Left colon (tissue), 2 donors: ENCODE measurements at regions not wholly inside any gene's neighbourhood (a gene's known extent, or its start where the extent isn't known, plus 50 kb on each side); places are given as distances from the start of the nearest gene placed in this dataset.
"Not testable (repeated sequence)": the region's sequence is repeated elsewhere in the genome, so short reads cannot be mapped to it uniquely, and the experiment has no call there.

Source experiments
- ATAC-seq: fragments of 200-7000 bp; cut with Tn5 transposase; one replicate; pipeline ENCODE4 v1.9.1; 2020; ENCODE audit warnings: mild to moderate bottlenecking, moderate library complexity
- DNase-seq, 2 donors: peaks; one replicate each; pipeline ENCODE4 v3.0.0-alpha.2; 2020
- intact Hi-C, 2 donors: fragments of 100-400 bp; cut with DNase I in 1 of 2; cut with micrococcal nuclease in 1 of 2; formaldehyde crosslinking; loops; one replicate each; pipeline versions ENCODE4 v1.11.2 to v1.14.0; 2022; cut with DNase I, micrococcal nuclease
- donor health status: DM: no; HTN: no; CAD: no.
- donor health status: DM: yes; HTN: yes; CAD: no.

- ATAC-seq (no peak), DNase-seq (no peak)
- intact Hi-C loops = no loop called here
Observed at GRCh38 chrX:142742581-142742980, 283.1 kb upstream of the SPANXN4 start.

- DNase-seq (no peak), ATAC-seq (no peak)
- intact Hi-C loops = no loop called here
Observed at GRCh38 chrX:142733327-142733726, 292.4 kb upstream of the SPANXN4 start.

DNA sequence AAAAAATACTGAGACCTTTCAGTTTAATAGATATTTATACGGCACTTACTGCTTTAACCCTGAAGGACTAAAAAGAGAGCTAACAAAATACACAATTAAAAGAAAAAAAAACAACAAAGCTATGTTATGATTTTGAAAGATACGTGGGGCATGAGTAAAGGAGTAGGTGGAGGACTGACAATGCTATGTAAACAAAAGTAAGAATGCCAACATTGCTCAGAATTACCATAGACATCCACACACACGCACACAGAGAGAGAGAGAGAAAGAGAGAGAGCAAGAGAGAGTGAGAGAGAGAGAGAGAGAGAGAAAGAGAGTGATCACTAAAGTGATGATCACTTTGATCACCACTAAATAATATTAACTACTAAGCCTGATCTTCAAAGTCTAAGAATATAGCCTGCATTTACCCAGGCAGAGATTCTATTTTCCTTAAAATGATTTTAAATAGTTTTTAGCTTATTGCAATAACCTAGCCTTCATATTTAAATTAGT, 313.9 kb upstream of the SPANXN4 start:
- ATAC-seq (no peak), DNase-seq (no peak)
- intact Hi-C loops = no loop called here

DNA sequence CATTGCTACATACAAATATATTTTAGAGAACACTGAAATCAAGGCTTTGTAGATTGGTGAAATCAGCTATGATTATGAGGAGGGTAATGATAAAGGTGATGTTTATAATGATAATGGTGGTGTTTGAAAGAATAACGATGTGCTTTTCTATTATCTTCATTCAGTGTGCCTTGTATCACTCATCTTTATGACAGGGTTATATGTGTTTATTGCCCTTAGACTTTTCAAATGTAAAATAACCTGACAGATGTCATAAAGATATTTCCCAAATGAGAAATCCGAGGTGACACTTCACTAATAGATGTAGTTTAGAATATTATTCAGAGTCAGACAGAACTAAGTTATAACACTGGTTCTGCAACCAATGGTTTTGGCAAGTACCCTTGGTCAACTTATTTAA, 323.0 kb upstream of the SPANXN4 start:
- no peak for DNase-seq
- ATAC-seq = no peak
- intact Hi-C loops = no loop called here

DNA sequence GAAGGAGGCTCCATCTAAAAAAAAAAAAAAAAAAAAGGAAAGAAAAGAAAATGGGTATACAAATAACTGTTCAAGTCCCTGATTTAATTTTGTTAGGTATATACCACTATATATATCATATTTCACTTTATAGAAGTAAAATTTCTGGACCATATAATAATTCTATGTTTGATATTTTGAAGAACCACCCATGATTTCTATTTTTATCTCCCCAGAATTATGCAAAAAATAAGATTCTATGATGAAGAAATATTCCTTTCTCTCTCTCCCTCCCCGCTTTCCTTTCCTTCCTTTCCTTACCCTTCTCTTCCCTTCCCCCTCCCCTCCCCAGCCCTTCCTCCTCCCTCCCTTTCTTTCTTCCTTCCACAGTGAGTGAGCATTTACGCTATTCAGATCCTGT, 337.5 kb upstream of the SPANXN4 start:
- intact Hi-C loops = no loop called here
- ATAC-seq (no peak), DNase-seq (no peak)

- intact Hi-C loops = no loop called here
- DNase-seq = no peak
Observed at GRCh38 chrX:142686653-142687283, 339.0 kb upstream of the SPANXN4 start.

DNA sequence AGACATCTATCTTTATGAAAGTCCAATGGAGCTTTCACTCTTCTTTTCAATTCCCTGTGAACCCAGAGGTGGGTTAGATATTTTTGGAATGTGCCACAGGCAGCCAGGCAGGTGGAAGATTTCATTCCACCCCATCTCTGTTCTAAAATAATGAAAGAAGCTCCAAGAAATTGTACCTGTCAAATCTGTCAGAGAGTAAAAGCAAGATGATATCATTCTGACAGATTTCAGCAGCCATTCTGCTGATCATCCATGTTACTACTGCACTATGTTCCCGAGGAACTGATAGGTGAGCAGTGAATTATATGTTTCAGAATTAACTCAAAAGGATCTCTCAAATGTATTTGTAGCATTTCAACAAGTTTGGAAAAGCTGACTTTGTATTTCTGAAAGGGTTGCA, 339.5 kb upstream of the SPANXN4 start:
- intact Hi-C loops = no loop called here
- DNase-seq = no peak
- ATAC-seq = no peak

More at GRCh38 chrX:142686653-142687283, 339.0 kb upstream of the SPANXN4 start:
- ATAC-seq = peak; percentile 23

DNA sequence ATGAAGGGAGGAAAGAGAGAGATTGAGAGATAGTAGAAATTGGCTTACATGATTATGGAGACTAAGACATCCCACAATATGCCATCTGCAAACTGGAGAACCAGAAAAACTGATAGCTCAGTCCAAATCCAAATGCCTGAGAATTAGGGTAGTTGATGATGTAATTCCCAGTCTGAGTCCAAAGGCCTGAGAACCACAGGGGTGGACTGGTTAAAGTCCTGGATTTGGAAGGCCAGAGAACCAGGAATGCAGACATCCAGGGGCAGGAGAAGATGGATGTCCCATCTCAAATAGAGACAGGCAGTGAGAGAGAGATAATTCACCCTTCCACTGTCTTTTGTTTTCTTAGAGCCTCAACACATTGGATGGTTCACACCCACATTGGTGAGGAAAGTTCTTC, 345.7 kb upstream of the SPANXN4 start:
- ATAC-seq = no peak

GRCh38 chrX:142671036-142671435, 354.7 kb upstream of the SPANXN4 start:
- no peak for ATAC-seq
- no peak for DNase-seq
- intact Hi-C loops = no loop called here

More for the DNA sequence above, 345.7 kb upstream of the SPANXN4 start:
- intact Hi-C loops = no loop called here
- no peak for DNase-seq

GRCh38 chrX:142663330-142664095, 362.2 kb upstream of the SPANXN4 start:
- DNase-seq (peak; percentile 38 to 39), ATAC-seq (peak; percentile 74)
- intact Hi-C loops = no loop called here

DNA sequence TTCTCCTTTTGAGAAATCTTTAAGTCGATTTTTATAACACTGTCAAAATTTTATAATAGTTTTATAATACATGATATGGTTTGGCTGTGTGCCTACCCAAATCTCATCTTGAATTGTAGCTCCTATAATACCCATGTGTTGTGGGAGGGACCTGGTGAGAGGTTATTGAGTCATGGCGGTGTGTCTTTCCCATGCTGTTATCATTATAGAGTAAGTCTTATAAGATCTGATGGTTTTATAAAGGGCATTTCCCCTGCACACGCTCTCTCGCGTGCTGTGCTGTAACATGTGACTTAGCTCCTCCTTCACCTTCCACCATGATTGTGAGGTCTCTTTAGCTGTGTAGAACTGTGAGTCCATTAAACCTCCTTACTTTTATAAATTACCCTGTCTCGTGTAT, 364.0 kb upstream of the SPANXN4 start:
- intact Hi-C loops = no loop called here
- DNase-seq (peak in 1 of 2 donors; percentile 5), ATAC-seq (peak; percentile 84)

GRCh38 chrX:142655507-142655906, 370.2 kb upstream of the SPANXN4 start:
- intact Hi-C loops = no loop called here
- ATAC-seq = no peak
- DNase-seq = no peak

GRCh38 chrX:142637206-142637605, 388.5 kb upstream of the SPANXN4 start:
- intact Hi-C loops = no loop called here
- no peak for ATAC-seq
- DNase-seq = no peak

DNA sequence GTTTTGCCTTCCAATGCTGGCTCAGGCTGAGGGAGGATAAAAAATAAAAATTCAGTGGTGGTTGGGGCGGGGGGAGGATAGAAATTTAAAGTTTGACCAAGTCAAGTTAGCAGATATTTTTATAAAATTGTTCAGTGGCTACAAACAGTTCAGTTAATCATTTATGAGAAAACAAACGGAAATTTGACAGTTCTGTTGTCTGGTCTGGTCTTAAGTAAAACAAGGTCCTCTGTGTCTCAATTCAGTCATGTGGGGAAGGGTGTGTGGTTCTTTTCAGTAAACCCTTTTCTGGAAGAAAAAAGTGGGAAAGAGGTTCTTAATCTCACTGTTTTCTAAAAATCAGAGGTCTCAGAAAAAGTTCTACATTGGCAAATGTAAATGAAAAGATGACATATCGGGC, 409.1 kb upstream of the SPANXN4 start:
- DNase-seq = no peak
- intact Hi-C loops = no loop called here
- no peak for ATAC-seq

- ATAC-seq = no peak
- DNase-seq = no peak
- intact Hi-C loops = no loop called here
Observed at GRCh38 chrX:142613403-142613802, 408.3 kb upstream of the MAGEC2 start.

- ATAC-seq, intact Hi-C loops: not testable (repeated sequence)
- peak in 1 of 2 donors; percentile 7 for DNase-seq
Observed at GRCh38 chrX:142606629-142607028, 401.5 kb upstream of the MAGEC2 start.

GRCh38 chrX:142601792-142602191, 396.7 kb upstream of the MAGEC2 start:
- DNase-seq (no peak), ATAC-seq (no peak)
- intact Hi-C loops = no loop called here

DNA sequence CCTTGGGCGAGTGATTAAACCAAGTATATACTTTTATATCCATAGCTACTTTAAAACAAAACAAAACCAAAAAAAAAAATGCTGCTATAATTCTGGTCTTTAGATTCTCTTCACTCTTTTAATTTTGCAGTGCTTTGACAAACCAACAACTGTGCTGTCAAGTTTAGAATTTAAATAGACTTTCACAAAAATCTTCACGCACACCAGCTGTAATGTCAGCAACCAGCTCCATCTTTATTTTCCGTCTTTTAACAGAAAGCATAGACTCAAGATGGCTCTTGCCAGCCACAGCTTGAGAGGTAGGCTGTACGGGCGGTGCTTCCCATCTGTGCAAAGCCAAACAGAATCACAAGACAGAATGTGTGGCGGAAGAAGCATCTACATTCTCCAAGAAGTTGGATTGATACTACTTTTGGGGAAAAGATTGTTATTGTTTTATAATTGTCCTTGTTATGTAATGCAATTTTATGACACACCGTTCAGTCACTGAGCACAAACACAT, 388.3 kb upstream of the MAGEC2 start:
- intact Hi-C loops = no loop called here
- ATAC-seq (no peak), DNase-seq (no peak)

DNA sequence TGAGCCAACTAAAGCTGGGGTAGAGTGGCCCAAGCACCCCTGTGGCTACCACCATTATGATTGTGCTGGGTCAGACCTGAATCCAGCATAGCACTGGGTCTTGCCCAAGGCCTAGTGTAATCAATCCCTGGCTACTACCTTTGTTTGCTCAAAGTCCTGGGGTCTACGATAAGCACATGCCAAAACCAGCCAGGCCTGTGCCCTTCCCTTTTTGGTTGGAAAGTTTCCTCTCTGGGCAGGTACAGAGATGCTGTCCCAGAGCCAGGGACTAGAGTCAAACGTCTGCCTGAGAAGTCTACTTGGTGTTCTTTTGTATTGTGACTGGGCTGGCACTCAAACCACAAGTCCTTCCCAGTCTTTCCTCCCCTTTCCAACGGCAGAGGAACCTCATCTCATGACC, 371.5 kb upstream of the MAGEC2 start:
- ATAC-seq (no peak), DNase-seq (no peak)
- intact Hi-C loops = no loop called here

GRCh38 chrX:142549923-142550322, 344.8 kb upstream of the MAGEC2 start:
- DNase-seq (no peak), ATAC-seq (no peak)
- intact Hi-C loops = no loop called here
